Endothelial cell of umbilical vein (primary cell): ENCODE measurements at regions not wholly inside any gene's neighbourhood (a gene's known extent, or its start where the extent isn't known, plus 50 kb on each side); places are given as distances from the start of the nearest gene placed in this dataset.

Experiments
- BruUV-seq: library from RNA; stranded (reverse); fragments of 400-500 nt; replicated peaks from 2 replicates; lab custom pipeline; 2021; lab: Mats Ljungman, UMichigan
- CTCF ChIA-PET: fragments of 300-600, 350-600 bp; sonication (Branson Sonifier 250); formaldehyde crosslinking; loops from one replicate; lab custom pipeline; 2021; ENCODE audit warnings: antibody characterized with exemption, inconsistent platforms; lab: Charles Lee
- POLR2A ChIA-PET: fragments of 300-600, 350-600 bp; sonication (Branson Sonifier 250); formaldehyde crosslinking; loops from one replicate; lab custom pipeline; 2021; ENCODE audit warnings: antibody characterized with exemption, inconsistent platforms; lab: Charles Lee
- DNase-seq: peaks from one replicate; pipeline ENCODE4 v3.0.0-alpha.2; 2011; ENCODE audit warnings: low read depth, low spot score
- FAIRE-seq: peaks from 2 replicates; lab custom pipeline; 2011; peaks lifted over from hg19 to GRCh38; lab: Jason Lieb, UNC
- H2AFZ ChIP-seq: 2 replicates; pipeline ENCODE4 v1.6.0; 2012; ENCODE audit warnings: low read depth, low read length, control low read depth, inconsistent platforms
- H3K27ac ChIP-seq: 2 replicates; pipeline ENCODE4 v1.5.1; 2011; ENCODE audit warnings: low read depth, mild to moderate bottlenecking, control low read depth, low read length, moderate library complexity; ENCODE audit not compliant: insufficient read depth
- H3K27me3 ChIP-seq, 2 experiments: 2 replicates each; pipeline versions ENCODE4 v1.6.0 to v1.6.1; 2011; ENCODE audit warnings: low read length in 2 of 2, mixed read lengths in 1 of 2; ENCODE audit not compliant: control insufficient read depth in 2 of 2, insufficient read depth in 2 of 2
- H3K36me3 ChIP-seq, 2 experiments: 2 replicates in 1 of 2; 3 replicates in 1 of 2; pipeline ENCODE4 v1.5.1; 2011; ENCODE audit warnings: low read length in 2 of 2, mild to moderate bottlenecking in 1 of 2, moderate library complexity in 1 of 2; ENCODE audit not compliant: control insufficient read depth in 2 of 2, insufficient read depth in 2 of 2; ENCODE audit errors: extremely low read depth in 1 of 2
- H3K4me1 ChIP-seq: 3 replicates; pipeline ENCODE4 v1.5.1; 2011; ENCODE audit warnings: mild to moderate bottlenecking, low read length; ENCODE audit not compliant: control insufficient read depth, insufficient read depth; ENCODE audit errors: extremely low read depth
- H3K4me2 ChIP-seq: 2 replicates; pipeline ENCODE4 v1.6.1; 2011; ENCODE audit warnings: low read length, control low read depth, mixed read lengths; ENCODE audit not compliant: insufficient read depth
- H3K4me3 ChIP-seq, 3 experiments: fragments of 200-600 bp in 1 of 3; sonication (generic), shearing (Covaris generic) in 1 of 3; replicated peaks in 1 of 3; 2 replicates each; pipeline ENCODE4 v1.5.1; 2011 to 2016; ENCODE audit warnings: control low read depth in 3 of 3, low read length in 3 of 3, mild to moderate bottlenecking in 2 of 3, inconsistent platforms in 1 of 3, low read depth in 1 of 3, moderate library complexity in 1 of 3; ENCODE audit not compliant: insufficient read depth in 1 of 3
- H3K79me2 ChIP-seq: 2 replicates; pipeline ENCODE4 v1.6.0; 2012; ENCODE audit warnings: low read length, inconsistent platforms; ENCODE audit not compliant: control insufficient read depth, insufficient read depth
- H3K9ac ChIP-seq: replicated peaks from 2 replicates; pipeline ENCODE3; 2011; ENCODE audit warnings: low read length, control low read depth; ENCODE audit not compliant: insufficient read depth; ENCODE audit errors: extremely low read depth
- H3K9me1 ChIP-seq: replicated peaks from 3 replicates; pipeline ENCODE4 v1.6.0; 2011; ENCODE audit warnings: mild to moderate bottlenecking, low read length; ENCODE audit not compliant: control insufficient read depth, insufficient read depth; ENCODE audit errors: extremely low read depth
- H3K9me3 ChIP-seq: replicated peaks from 2 replicates; pipeline ENCODE4 v1.5.1; 2012; ENCODE audit warnings: low read length, inconsistent platforms; ENCODE audit not compliant: control insufficient read depth, insufficient read depth
- H4K20me1 ChIP-seq: replicated peaks from 2 replicates; pipeline ENCODE3; 2011; ENCODE audit warnings: mild to moderate bottlenecking, low read length; ENCODE audit not compliant: control insufficient read depth, insufficient read depth; ENCODE audit errors: extremely low read depth
- CTCF ChIP-seq, 2 donors: IDR thresholded peaks; 1 replicate in 1 of 2; 2 replicates in 1 of 2; pipeline ENCODE4 v1.5.1; 2011; ENCODE audit warnings: low read length in 2 of 2, mild to moderate bottlenecking in 2 of 2, moderate library complexity in 2 of 2, control low read depth in 1 of 2, inconsistent platforms in 1 of 2, low read depth in 1 of 2; ENCODE audit not compliant: insufficient read depth in 1 of 2; ENCODE audit errors: extremely low read depth in 1 of 2
- EZH2 ChIP-seq: IDR thresholded peaks from 2 replicates; pipeline ENCODE4 v1.6.1; 2012; ENCODE audit warnings: borderline replicate concordance, low read depth, mild to moderate bottlenecking, moderate library complexity, low read length, inconsistent platforms; ENCODE audit not compliant: severe bottlenecking
- FOS ChIP-seq: IDR thresholded peaks from 2 replicates; pipeline ENCODE4 v1.6.1; 2011; ENCODE audit warnings: mild to moderate bottlenecking, low read length, moderate library complexity, borderline replicate concordance; ENCODE audit not compliant: insufficient read depth
- GATA2 ChIP-seq: IDR thresholded peaks from 2 replicates; pipeline ENCODE4 v1.7.0; 2011; ENCODE audit warnings: low read depth, mild to moderate bottlenecking, moderate library complexity, mixed read lengths, low read length; ENCODE audit not compliant: insufficient read length, insufficient read depth
- JUN ChIP-seq: IDR thresholded peaks from 2 replicates; pipeline ENCODE4 v1.6.1; 2011; ENCODE audit warnings: borderline replicate concordance, low read depth; ENCODE audit not compliant: insufficient read length, insufficient read depth
- MAX ChIP-seq: IDR thresholded peaks from 2 replicates; pipeline ENCODE4 v1.6.1; 2011; ENCODE audit not compliant: insufficient read depth, insufficient read length
- MYC ChIP-seq: IDR thresholded peaks from one replicate; pipeline ENCODE4 v1.6.1; 2011; ENCODE audit warnings: mild to moderate bottlenecking, low read depth, low read length
- POLR2A ChIP-seq: IDR thresholded peaks from 2 replicates; pipeline ENCODE4 v1.6.1; 2012; ENCODE audit warnings: low read depth, mild to moderate bottlenecking, control low read depth, low read length
- POLR2AphosphoS5 ChIP-seq: IDR thresholded peaks from 2 replicates; pipeline ENCODE4 v1.6.1; 2012; ENCODE audit warnings: low read depth, mild to moderate bottlenecking, control low read depth, low read length, moderate library complexity; ENCODE audit not compliant: insufficient read depth
- dilution Hi-C: fragments of 300-500 bp; cut with MboI; formaldehyde crosslinking; loops from one replicate; pipeline ENCODE4 v1.15.0; 2019; ENCODE audit warnings: low sequenced_read_pairs; ENCODE audit not compliant: extremely low pct_ligation_motif_present
- intact Hi-C: fragments of 100-400 bp; cut with micrococcal nuclease; formaldehyde crosslinking; loops from one replicate; pipeline ENCODE4 v1.10.0; 2022

- no peak for DNase-seq
- Histone ChIP-seq H3K27me3 (no peaks in the 10 kb centered on the region), H3K4me1 (no peaks in the 10 kb centered on the region), H3K4me3 (no peak overlapping the region), H3K36me3 (no peaks in the 10 kb centered on the region), H3K4me2 (no peak overlapping the region), H3K27ac (no peak overlapping the region), H4K20me1 (no peaks in the 10 kb centered on the region), H3K9me3 (no peaks in the 10 kb centered on the region), H3K79me2 (no peaks in the 10 kb centered on the region), H3K9me1 (no peaks in the 10 kb centered on the region), H3K9ac (no peak overlapping the region), H2AFZ (no peak overlapping the region)
- BruUV-seq = no TSS peak
- intact Hi-C loops = no loop called here
- no peak for FAIRE-seq
- TF ChIP-seq POLR2A (no peak), FOS (no peak), CTCF (IDR thresholded peaks at IDR 0.05; ENCODE audit: extremely low read depth in 1 of 2, insufficient read depth in 1 of 2, low read depth in 1 of 2, low read length in 2 of 2) (no peak), MYC (no peak), POLR2AphosphoS5 (no peak), MAX (no peak), EZH2 (no peak), JUN (no peak), GATA2 (no peak)
- dilution Hi-C loops = no loop called here
- ChIA-PET CTCF (no interaction called here), POLR2A (no interaction called here)
Measured at GRCh38 chr12:60112063-60112462, 516.2 kb downstream of the SLC16A7 start.
